ENCODE measurements at regions not wholly inside any gene's neighbourhood (a gene's known extent, or its start where the extent isn't known, plus 50 kb on each side); places are given as distances from the start of the nearest gene placed in this dataset.

- no peak for DNase-seq (ENCODE audit: low read depth, low spot score)
Measured at GRCh38 chr2:167438206-167438605, 549.9 kb downstream of the XIRP2 start.

GRCh38 chr2:167431949-167432348 is 543.7 kb downstream of the XIRP2 start:
- no peak overlapping the region for H3K4me3 Mint-ChIP-seq
- H3K27ac Mint-ChIP-seq (ENCODE audit: unreplicated experiment) = no peak overlapping the region
- H3K36me3 Mint-ChIP-seq (ENCODE audit: low read depth) = peaks cover 3% of the 10 kb centered on the region
- no peak for DNase-seq (ENCODE audit: low read depth, low spot score)
- no peaks in the 10 kb centered on the region for H3K9me3 Mint-ChIP-seq
- H3K4me1 Mint-ChIP-seq = peaks cover 3% of the 10 kb centered on the region
- H3K27me3 Mint-ChIP-seq (ENCODE audit: low read depth) = no peaks in the 10 kb centered on the region
- TF ChIP-seq CTCF (conservative IDR thresholded peaks at IDR 0.05) = no peak

More at GRCh38 chr2:167438206-167438605, 549.9 kb downstream of the XIRP2 start:
- Mint-ChIP-seq H3K27me3 (ENCODE audit: low read depth) (no peaks in the 10 kb centered on the region), H3K36me3 (ENCODE audit: low read depth) (peaks cover 9% of the 10 kb centered on the region), H3K27ac (ENCODE audit: unreplicated experiment) (peak overlapping the region; percentile 97), H3K9me3 (peaks cover 3% of the 10 kb centered on the region), H3K4me1 (peaks cover 16% of the 10 kb centered on the region), H3K4me3 (no peak overlapping the region)
- TF ChIP-seq CTCF (conservative IDR thresholded peaks at IDR 0.05) = no peak

- no peaks in the 10 kb centered on the region for H3K27me3 Mint-ChIP-seq (ENCODE audit: low read depth)
- no peak for DNase-seq (ENCODE audit: low read depth, low spot score)
- no peak overlapping the region for H3K4me3 Mint-ChIP-seq
- H3K9me3 Mint-ChIP-seq = no peaks in the 10 kb centered on the region
- H3K27ac Mint-ChIP-seq (ENCODE audit: unreplicated experiment) = no peak overlapping the region
- no peaks in the 10 kb centered on the region for H3K36me3 Mint-ChIP-seq (ENCODE audit: low read depth)
- no peaks in the 10 kb centered on the region for H3K4me1 Mint-ChIP-seq
- TF ChIP-seq CTCF (conservative IDR thresholded peaks at IDR 0.05) = no peak
Measured at GRCh38 chr2:167430447-167430846, 542.2 kb downstream of the XIRP2 start.

- no peak for TF ChIP-seq CTCF (conservative IDR thresholded peaks at IDR 0.05)
- Mint-ChIP-seq H3K36me3 (ENCODE audit: low read depth) (no peaks in the 10 kb centered on the region), H3K4me1 (peaks cover 4% of the 10 kb centered on the region), H3K27ac (ENCODE audit: unreplicated experiment) (no peak overlapping the region), H3K27me3 (ENCODE audit: low read depth) (no peaks in the 10 kb centered on the region), H3K9me3 (no peaks in the 10 kb centered on the region), H3K4me3 (no peak overlapping the region)
- DNase-seq (ENCODE audit: low read depth, low spot score) = no peak
Measured at GRCh38 chr2:167424803-167425755, 536.8 kb downstream of the XIRP2 start.

GRCh38 chr2:167424221-167424620 is 535.9 kb downstream of the XIRP2 start:
- TF ChIP-seq CTCF (conservative IDR thresholded peaks at IDR 0.05) = no peak
- H3K27ac Mint-ChIP-seq (ENCODE audit: unreplicated experiment) = no peak overlapping the region
- H3K9me3 Mint-ChIP-seq = no peaks in the 10 kb centered on the region
- H3K36me3 Mint-ChIP-seq (ENCODE audit: low read depth) = no peaks in the 10 kb centered on the region
- no peaks in the 10 kb centered on the region for H3K27me3 Mint-ChIP-seq (ENCODE audit: low read depth)
- DNase-seq (ENCODE audit: low read depth, low spot score) = no peak
- no peak overlapping the region for H3K4me3 Mint-ChIP-seq
- peaks cover 4% of the 10 kb centered on the region for H3K4me1 Mint-ChIP-seq

Measured in neural crest cell (in vitro differentiated cells).